ENCODE measurements at regions not wholly inside any gene's neighbourhood (a gene's known extent, or its start where the extent isn't known, plus 50 kb on each side); places are given as distances from the start of the nearest gene placed in this dataset.

- DNase-seq (ENCODE audit: low spot score in 2 of 2) (no peak), FAIRE-seq (no peak)
Measured at GRCh38 chr2:82690757-82691411, 1768.2 kb downstream of the SUCLG1 start.

- no peak for FAIRE-seq
- no peak for DNase-seq (ENCODE audit: low spot score in 2 of 2)
Measured at GRCh38 chr2:82675186-82675585, 1783.9 kb downstream of the SUCLG1 start.

GRCh38 chr2:82674652-82675051 lies 1784.4 kb downstream of the SUCLG1 start:
- FAIRE-seq: no peak

GRCh38 chr2:82667491-82667890 lies 1791.6 kb downstream of the SUCLG1 start:
- FAIRE-seq: no peak
- DNase-seq (ENCODE audit: low spot score in 2 of 2): no peak

More at GRCh38 chr2:82674652-82675051, 1784.4 kb downstream of the SUCLG1 start:
- no peak for DNase-seq (ENCODE audit: low spot score in 2 of 2)

GRCh38 chr2:82665691-82666090 lies 1793.4 kb downstream of the SUCLG1 start:
- DNase-seq (ENCODE audit: low spot score in 2 of 2) (no peak), FAIRE-seq (no peak)

GRCh38 chr2:82657106-82657505 lies 1802.0 kb downstream of the SUCLG1 start:
- DNase-seq (ENCODE audit: low spot score in 2 of 2): no peak
- no peak for FAIRE-seq

- no peak for FAIRE-seq
- no peak for DNase-seq (ENCODE audit: low spot score in 2 of 2)
Measured at GRCh38 chr2:82656420-82656819, 1802.7 kb downstream of the SUCLG1 start.

GRCh38 chr2:82652117-82652516 lies 1807.0 kb downstream of the SUCLG1 start:
- FAIRE-seq: no peak

GRCh38 chr2:82650038-82650437 lies 1809.0 kb downstream of the SUCLG1 start:
- FAIRE-seq (no peak), DNase-seq (ENCODE audit: low spot score in 2 of 2) (no peak)

More at GRCh38 chr2:82652117-82652516, 1807.0 kb downstream of the SUCLG1 start:
- no peak for DNase-seq (ENCODE audit: low spot score in 2 of 2)

- DNase-seq (ENCODE audit: low spot score in 2 of 2) (no peak), FAIRE-seq (no peak)
Measured at GRCh38 chr2:82641598-82642180, 1817.4 kb downstream of the SUCLG1 start.

GRCh38 chr2:82636402-82637020 lies 1822.6 kb downstream of the SUCLG1 start:
- DNase-seq (ENCODE audit: low spot score in 2 of 2) (no peak), FAIRE-seq (no peak)

GRCh38 chr2:82599021-82599420 lies 1860.1 kb downstream of the SUCLG1 start:
- FAIRE-seq: no peak
- no peak for DNase-seq (ENCODE audit: low spot score in 2 of 2)

- DNase-seq (ENCODE audit: low spot score in 2 of 2) (no peak), FAIRE-seq (no peak)
Measured at GRCh38 chr2:82596581-82596980, 1862.5 kb downstream of the SUCLG1 start.

GRCh38 chr2:82591718-82592117 lies 1867.4 kb downstream of the SUCLG1 start:
- FAIRE-seq (no peak), DNase-seq (ENCODE audit: low spot score in 2 of 2) (no peak)

GRCh38 chr2:82576656-82577055 lies 1882.4 kb downstream of the SUCLG1 start:
- FAIRE-seq: no peak
- no peak for DNase-seq (ENCODE audit: low spot score in 2 of 2)

GRCh38 chr2:82539280-82539621 lies 1919.8 kb downstream of the SUCLG1 start:
- no peak for DNase-seq (ENCODE audit: low spot score in 2 of 2)
- FAIRE-seq: no peak

- FAIRE-seq: no peak
- no peak for DNase-seq (ENCODE audit: low spot score in 2 of 2)
Measured at GRCh38 chr2:82538590-82539279, 1920.3 kb downstream of the SUCLG1 start.

- no peak for DNase-seq (ENCODE audit: low spot score in 2 of 2)
- FAIRE-seq: no peak
Measured at GRCh38 chr2:82528288-82528687, 1930.8 kb downstream of the SUCLG1 start.

- DNase-seq (ENCODE audit: low spot score in 2 of 2): no peak
- no peak for FAIRE-seq
Measured at GRCh38 chr2:82527124-82527523, 1932.0 kb downstream of the SUCLG1 start.

- FAIRE-seq: no peak
- no peak for DNase-seq (ENCODE audit: low spot score in 2 of 2)
Measured at GRCh38 chr2:82526277-82526676, 1932.8 kb downstream of the SUCLG1 start.

GRCh38 chr2:82525744-82526143 lies 1933.3 kb downstream of the SUCLG1 start:
- FAIRE-seq (no peak), DNase-seq (ENCODE audit: low spot score in 2 of 2) (no peak)

Data from frontal cortex (tissue), 3 donors.